Astrocyte (in vitro differentiated cells and primary cell): ENCODE measurements at regions not wholly inside any gene's neighbourhood (a gene's known extent, or its start where the extent isn't known, plus 50 kb on each side); places are given as distances from the start of the nearest gene placed in this dataset.

Source experiments
- DNase-seq: peaks from one replicate; pipeline ENCODE4 v3.0.0-alpha.2; 2010; ENCODE audit warnings: low read depth
- FAIRE-seq: peaks from 2 replicates; lab custom pipeline; 2011; peaks lifted over from hg19 to GRCh38; lab: Jason Lieb, UNC
- H2AFZ ChIP-seq: 2 replicates; pipeline ENCODE4 v1.6.0; 2012; ENCODE audit warnings: low read depth, low read length, inconsistent platforms
- H3K27ac ChIP-seq: 2 replicates; pipeline ENCODE4 v1.5.1; 2011; ENCODE audit warnings: low read depth, low read length, inconsistent platforms
- H3K27me3 ChIP-seq: 2 replicates; pipeline ENCODE4 v1.6.0; 2011; ENCODE audit warnings: low read length, inconsistent platforms; ENCODE audit not compliant: insufficient read depth
- H3K36me3 ChIP-seq: 2 replicates; pipeline ENCODE4 v1.5.1; 2011; ENCODE audit warnings: low read length, inconsistent platforms; ENCODE audit not compliant: insufficient read depth
- H3K4me1 ChIP-seq: 2 replicates; pipeline ENCODE4 v1.5.1; 2011; ENCODE audit warnings: low read length, inconsistent platforms; ENCODE audit not compliant: insufficient read depth
- H3K4me2 ChIP-seq: 2 replicates; pipeline ENCODE4 v1.6.0; 2012; ENCODE audit warnings: low read length, inconsistent platforms
- H3K4me3 ChIP-seq: 2 replicates; pipeline ENCODE4 v1.5.1; 2011; ENCODE audit warnings: low read depth, mild to moderate bottlenecking, low read length, inconsistent platforms; ENCODE audit not compliant: insufficient read depth
- H3K79me2 ChIP-seq: 2 replicates; pipeline ENCODE4 v1.6.0; 2012; ENCODE audit warnings: mild to moderate bottlenecking, low read length, inconsistent platforms; ENCODE audit not compliant: insufficient read depth
- H3K9ac ChIP-seq: 2 replicates; pipeline ENCODE4 v1.6.0; 2012; ENCODE audit warnings: mild to moderate bottlenecking, low read length, inconsistent platforms
- H3K9me3 ChIP-seq: 2 replicates; pipeline ENCODE4 v1.5.1; 2012; ENCODE audit warnings: low read depth, mild to moderate bottlenecking, low read length, inconsistent platforms; ENCODE audit not compliant: insufficient read depth
- H4K20me1 ChIP-seq: 2 replicates; pipeline ENCODE4 v1.6.0; 2012; ENCODE audit warnings: low read length, inconsistent platforms; ENCODE audit not compliant: insufficient read depth
- H3K27ac Mint-ChIP-seq: one replicate; pipeline ENCODE4 v1.8.0; 2021; ENCODE audit warnings: mild to moderate bottlenecking, mixed read lengths; ENCODE audit not compliant: unreplicated experiment
- H3K27me3 Mint-ChIP-seq: one replicate; pipeline ENCODE4 v1.8.0; 2021; ENCODE audit warnings: low read depth, mixed read lengths; ENCODE audit not compliant: unreplicated experiment
- H3K36me3 Mint-ChIP-seq: one replicate; pipeline ENCODE4 v1.8.0; 2021; ENCODE audit warnings: low read depth, mixed read lengths; ENCODE audit not compliant: unreplicated experiment
- H3K4me1 Mint-ChIP-seq: one replicate; pipeline ENCODE4 v1.8.0; 2021; ENCODE audit warnings: low read depth, mixed read lengths; ENCODE audit not compliant: unreplicated experiment
- H3K4me3 Mint-ChIP-seq: one replicate; pipeline ENCODE4 v1.8.0; 2021; ENCODE audit warnings: mild to moderate bottlenecking, moderate library complexity, mixed read lengths; ENCODE audit not compliant: unreplicated experiment
- H3K9me3 Mint-ChIP-seq: one replicate; pipeline ENCODE4 v1.8.0; 2021; ENCODE audit warnings: mild to moderate bottlenecking, mixed read lengths; ENCODE audit not compliant: unreplicated experiment
- EZH2 ChIP-seq: IDR thresholded peaks from 2 replicates; pipeline ENCODE4 v1.6.1; 2012; ENCODE audit warnings: mild to moderate bottlenecking, low read length, inconsistent platforms; ENCODE audit not compliant: insufficient read depth
- TF ChIP-seq, protein P1 (sequence below): IDR thresholded peaks from 2 replicates; pipeline ENCODE4 v1.5.1; 2011; ENCODE audit warnings: low read depth, mild to moderate bottlenecking, inconsistent platforms, low read length, moderate library complexity; ENCODE audit not compliant: insufficient read depth

DNA sequence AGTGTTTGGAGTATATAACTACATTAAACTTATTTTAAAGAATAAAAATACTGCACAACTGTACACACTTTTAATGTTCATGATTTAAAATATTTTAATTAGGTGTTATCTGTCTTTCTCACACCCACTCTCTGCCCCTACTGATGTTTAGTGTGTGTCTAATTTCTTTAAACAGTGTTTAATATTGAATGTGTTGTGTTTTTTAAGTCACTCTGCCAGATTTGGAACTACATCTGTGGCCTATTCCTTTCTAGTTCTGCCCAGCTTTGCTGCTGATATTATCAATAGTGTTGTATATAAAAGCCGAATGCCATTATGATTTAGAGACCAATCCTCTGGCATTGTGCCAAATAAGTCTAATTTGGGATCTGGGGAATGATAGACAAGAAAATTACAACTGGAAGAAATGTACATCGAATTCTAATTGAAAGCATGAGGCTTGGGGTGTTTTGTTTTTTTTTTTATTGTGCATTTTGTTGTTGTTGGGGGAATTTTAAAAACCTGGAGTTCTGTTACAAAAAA, 398.0 kb downstream of the CPS1 start:
- TF ChIP-seq, protein P1, sequence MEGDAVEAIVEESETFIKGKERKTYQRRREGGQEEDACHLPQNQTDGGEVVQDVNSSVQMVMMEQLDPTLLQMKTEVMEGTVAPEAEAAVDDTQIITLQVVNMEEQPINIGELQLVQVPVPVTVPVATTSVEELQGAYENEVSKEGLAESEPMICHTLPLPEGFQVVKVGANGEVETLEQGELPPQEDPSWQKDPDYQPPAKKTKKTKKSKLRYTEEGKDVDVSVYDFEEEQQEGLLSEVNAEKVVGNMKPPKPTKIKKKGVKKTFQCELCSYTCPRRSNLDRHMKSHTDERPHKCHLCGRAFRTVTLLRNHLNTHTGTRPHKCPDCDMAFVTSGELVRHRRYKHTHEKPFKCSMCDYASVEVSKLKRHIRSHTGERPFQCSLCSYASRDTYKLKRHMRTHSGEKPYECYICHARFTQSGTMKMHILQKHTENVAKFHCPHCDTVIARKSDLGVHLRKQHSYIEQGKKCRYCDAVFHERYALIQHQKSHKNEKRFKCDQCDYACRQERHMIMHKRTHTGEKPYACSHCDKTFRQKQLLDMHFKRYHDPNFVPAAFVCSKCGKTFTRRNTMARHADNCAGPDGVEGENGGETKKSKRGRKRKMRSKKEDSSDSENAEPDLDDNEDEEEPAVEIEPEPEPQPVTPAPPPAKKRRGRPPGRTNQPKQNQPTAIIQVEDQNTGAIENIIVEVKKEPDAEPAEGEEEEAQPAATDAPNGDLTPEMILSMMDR: no peak
- no peak for TF ChIP-seq EZH2
- H3K36me3 Mint-ChIP-seq: no peaks in the 10 kb centered on the region
- no peaks in the 10 kb centered on the region for H3K9me3 Mint-ChIP-seq
- FAIRE-seq (no peak), DNase-seq (no peak)
- Histone ChIP-seq H3K36me3 (no peaks in the 10 kb centered on the region), H3K4me3 (no peak overlapping the region), H4K20me1 (no peaks in the 10 kb centered on the region), H3K79me2 (no peaks in the 10 kb centered on the region), H3K9me3 (no peaks in the 10 kb centered on the region), H2AFZ (no peak overlapping the region), H3K4me1 (peaks cover 15% of the 10 kb centered on the region), H3K27ac (no peak overlapping the region), H3K9ac (no peak overlapping the region), H3K27me3 (no peaks in the 10 kb centered on the region), H3K4me2 (no peak overlapping the region)
- H3K27me3 Mint-ChIP-seq: no peaks in the 10 kb centered on the region
- no peak overlapping the region for H3K4me3 Mint-ChIP-seq
- peaks cover 12% of the 10 kb centered on the region for H3K4me1 Mint-ChIP-seq
- H3K27ac Mint-ChIP-seq: no peak overlapping the region

DNA sequence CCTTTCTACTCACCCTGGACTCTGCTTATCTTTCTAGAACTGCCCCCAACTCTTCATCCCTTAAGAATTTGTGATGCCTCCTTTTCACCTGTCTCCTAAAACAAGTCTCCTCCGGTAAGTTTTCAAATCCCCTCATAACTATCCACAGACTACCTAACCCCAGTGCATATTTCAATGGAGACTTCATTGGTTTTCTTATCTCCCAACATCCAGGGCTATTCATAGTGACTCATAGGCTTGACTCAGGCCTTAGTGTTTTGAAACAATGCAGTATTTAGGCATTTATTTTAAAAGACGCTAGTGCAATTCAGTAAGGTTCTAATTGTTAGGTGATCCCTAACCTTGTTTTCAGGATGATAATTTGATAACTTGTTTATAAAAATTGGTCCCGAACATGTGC, 399.2 kb downstream of the CPS1 start:
- Histone ChIP-seq H3K4me3 (peak overlapping the region; percentile 27), H3K4me2 (peak overlapping the region; percentile 70), H3K9ac (peak overlapping the region; percentile 15), H4K20me1 (no peaks in the 10 kb centered on the region), H2AFZ (no peak overlapping the region), H3K27ac (peak overlapping the region; percentile 55), H3K79me2 (no peaks in the 10 kb centered on the region), H3K27me3 (no peaks in the 10 kb centered on the region), H3K4me1 (peaks cover 15% of the 10 kb centered on the region), H3K9me3 (no peaks in the 10 kb centered on the region), H3K36me3 (no peaks in the 10 kb centered on the region)
- Mint-ChIP-seq H3K4me1 (peaks cover 12% of the 10 kb centered on the region), H3K27me3 (no peaks in the 10 kb centered on the region), H3K27ac (peak overlapping the region; percentile 83), H3K9me3 (no peaks in the 10 kb centered on the region), H3K36me3 (no peaks in the 10 kb centered on the region), H3K4me3 (peak overlapping the region; percentile 15)
- TF ChIP-seq EZH2: no peak
- TF ChIP-seq, protein P1: no peak
- FAIRE-seq (no peak), DNase-seq (peak; percentile 87)

DNA sequence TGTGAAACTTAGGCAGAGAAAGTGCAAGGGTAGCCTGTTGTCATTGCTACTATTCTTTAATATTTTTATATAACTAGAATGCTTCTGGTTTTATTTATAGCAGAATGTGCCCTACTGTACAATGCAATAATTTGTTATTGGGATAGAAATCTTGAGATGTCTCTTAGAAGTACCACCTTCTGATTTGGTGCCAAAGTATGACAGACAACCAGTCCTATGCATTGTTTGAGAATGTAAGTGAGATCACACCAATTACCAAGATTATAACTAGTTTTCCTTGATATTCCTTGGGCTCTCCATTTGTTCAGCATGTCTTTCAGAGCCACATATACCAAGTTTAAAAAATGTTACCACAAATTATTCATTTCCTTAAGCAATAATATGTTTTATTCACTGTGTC, 399.7 kb downstream of the CPS1 start:
- H3K9ac ChIP-seq: no peak overlapping the region
- peaks cover 15% of the 10 kb centered on the region for H3K4me1 Mint-ChIP-seq
- H3K27me3 ChIP-seq: no peaks in the 10 kb centered on the region
- no peak overlapping the region for H2AFZ ChIP-seq
- H3K4me3 ChIP-seq: no peak overlapping the region
- no peaks in the 10 kb centered on the region for H3K27me3 Mint-ChIP-seq
- TF ChIP-seq, protein P1: no peak
- no peaks in the 10 kb centered on the region for H3K79me2 ChIP-seq
- no peaks in the 10 kb centered on the region for H3K36me3 Mint-ChIP-seq
- H4K20me1 ChIP-seq: no peaks in the 10 kb centered on the region
- no peak overlapping the region for H3K4me3 Mint-ChIP-seq
- no peak overlapping the region for H3K4me2 ChIP-seq
- peak overlapping the region; percentile 50 for H3K27ac ChIP-seq
- no peak for FAIRE-seq
- peaks cover 15% of the 10 kb centered on the region for H3K4me1 ChIP-seq
- H3K36me3 ChIP-seq: no peaks in the 10 kb centered on the region
- no peaks in the 10 kb centered on the region for H3K9me3 ChIP-seq
- H3K9me3 Mint-ChIP-seq: no peaks in the 10 kb centered on the region
- no peak overlapping the region for H3K27ac Mint-ChIP-seq
- peak; percentile 44 for DNase-seq
